NCI-H524 treated with DMSO at 0.1 percent for 48 hours (cell line): ENCODE measurements at regions not wholly inside any gene's neighbourhood (a gene's known extent, or its start where the extent isn't known, plus 50 kb on each side); places are given as distances from the start of the nearest gene placed in this dataset.
"Not testable (repeated sequence)": the region's sequence is repeated elsewhere in the genome, so short reads cannot be mapped to it uniquely, and the experiment has no call there.

Source experiments
- DNase-seq: peaks from one replicate; lab custom pipeline; 2025; lab: John Stamatoyannopoulos, UW

GRCh38 chr18:77329651-77330050 lies 80.0 kb downstream of the GALR1 start:
- DNase-seq, result no peak

GRCh38 chr18:77334876-77335275 lies 85.2 kb downstream of the GALR1 start:
- DNase-seq, result no peak

GRCh38 chr18:77337604-77338003 lies 88.0 kb downstream of the GALR1 start:
- DNase-seq, result no peak

- DNase-seq, result no peak
Measured at GRCh38 chr18:77339093-77339492, 89.4 kb downstream of the GALR1 start.

DNA sequence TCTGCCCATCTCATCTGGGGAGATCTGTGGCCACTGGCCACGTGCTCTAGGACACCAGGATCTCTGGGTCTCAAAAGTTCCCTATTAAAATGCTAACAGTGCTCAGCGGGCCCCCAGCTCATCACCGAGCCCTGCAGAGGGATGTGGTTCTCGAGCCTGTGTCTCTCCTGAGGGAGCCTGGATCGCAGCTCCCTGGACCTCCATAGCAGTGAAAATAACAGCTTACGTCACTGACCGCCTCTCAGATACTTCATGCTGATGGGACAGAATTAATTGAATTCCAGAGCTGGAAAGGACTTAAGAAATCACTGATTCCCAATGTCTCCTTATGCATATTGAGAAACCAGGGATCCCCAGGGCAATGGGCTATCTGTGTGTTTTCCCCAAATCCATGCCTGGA lies 90.0 kb downstream of the GALR1 start:
- no peak for DNase-seq

DNA sequence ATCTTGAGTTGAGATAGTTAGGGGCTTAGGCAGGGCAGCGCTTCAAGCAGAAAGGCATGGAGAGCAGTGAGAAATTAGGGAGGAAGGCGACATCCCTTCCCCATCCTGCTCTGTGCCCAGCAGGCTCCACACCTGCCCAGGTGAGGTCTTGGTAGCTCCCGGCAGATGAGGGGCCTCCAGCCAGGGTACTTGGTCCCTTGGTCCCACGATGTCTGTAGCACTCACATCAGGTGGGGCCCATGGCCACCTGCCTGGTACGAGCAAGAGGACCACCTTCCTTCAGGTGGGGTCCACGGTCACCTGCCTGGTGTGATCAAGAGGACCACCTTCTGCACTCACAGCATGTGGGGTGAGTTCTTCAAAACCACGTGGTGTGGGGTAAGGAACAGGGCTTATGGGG lies 91.2 kb downstream of the GALR1 start:
- DNase-seq, result no peak

- no peak for DNase-seq
Measured at GRCh38 chr18:77341527-77342325, 92.1 kb downstream of the GALR1 start.

- DNase-seq, result no peak
Measured at GRCh38 chr18:77342736-77343135, 93.1 kb downstream of the GALR1 start.

GRCh38 chr18:77343846-77344510 lies 94.3 kb downstream of the GALR1 start:
- no peak for DNase-seq

- no peak for DNase-seq
Measured at GRCh38 chr18:77344786-77345500, 95.3 kb downstream of the GALR1 start.

GRCh38 chr18:77346208-77346810 lies 96.7 kb downstream of the GALR1 start:
- DNase-seq, result no peak

DNA sequence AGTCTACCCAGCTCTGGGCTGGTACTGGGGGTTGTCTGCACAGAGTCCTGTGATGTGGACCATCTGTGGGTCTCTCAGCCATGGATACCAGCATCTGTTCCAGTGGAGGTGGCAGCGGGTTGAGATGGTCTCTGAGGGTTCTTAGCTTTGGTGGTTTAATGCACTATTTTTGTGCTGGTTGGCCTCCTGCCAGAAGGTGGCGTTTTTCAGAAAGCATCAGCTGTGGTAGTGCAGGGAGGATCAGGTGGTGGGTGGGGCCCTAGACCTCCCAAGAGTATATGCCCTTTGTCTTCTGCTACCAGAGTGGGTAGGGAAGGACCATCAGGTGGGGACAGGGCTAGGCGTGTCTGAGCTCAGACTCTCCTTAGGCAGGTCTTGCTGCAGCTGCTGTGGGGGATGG lies 103.7 kb downstream of the GALR1 start:
- DNase-seq, result not testable (repeated sequence)

GRCh38 chr18:77359561-77360314 lies 110.1 kb downstream of the GALR1 start:
- no peak for DNase-seq

- no peak for DNase-seq
Measured at GRCh38 chr18:77360315-77361190, 110.9 kb downstream of the GALR1 start.

DNA sequence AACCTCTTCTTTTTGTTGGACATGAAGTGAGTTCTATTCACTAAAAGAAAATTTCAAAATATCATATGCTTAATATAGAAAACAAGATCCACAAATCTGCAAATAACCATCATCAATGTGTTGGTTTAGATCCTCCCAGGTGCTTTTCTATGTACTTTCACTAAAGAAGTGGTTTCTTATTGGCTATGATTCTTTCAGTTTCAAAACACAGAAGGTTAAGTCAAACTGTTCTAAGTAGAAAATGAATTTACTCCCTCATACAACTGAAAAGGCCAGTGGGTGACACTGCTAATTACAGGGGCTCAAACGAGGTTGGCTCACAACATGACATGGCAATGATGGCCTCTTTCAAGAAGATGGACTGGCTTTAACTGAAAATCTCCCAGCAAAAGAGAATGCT lies 111.7 kb downstream of the GALR1 start:
- DNase-seq, result no peak

GRCh38 chr18:77365667-77366066 lies 116.0 kb downstream of the GALR1 start:
- no peak for DNase-seq

- no peak for DNase-seq
Measured at GRCh38 chr18:77366067-77366719, 116.5 kb downstream of the GALR1 start.

DNA sequence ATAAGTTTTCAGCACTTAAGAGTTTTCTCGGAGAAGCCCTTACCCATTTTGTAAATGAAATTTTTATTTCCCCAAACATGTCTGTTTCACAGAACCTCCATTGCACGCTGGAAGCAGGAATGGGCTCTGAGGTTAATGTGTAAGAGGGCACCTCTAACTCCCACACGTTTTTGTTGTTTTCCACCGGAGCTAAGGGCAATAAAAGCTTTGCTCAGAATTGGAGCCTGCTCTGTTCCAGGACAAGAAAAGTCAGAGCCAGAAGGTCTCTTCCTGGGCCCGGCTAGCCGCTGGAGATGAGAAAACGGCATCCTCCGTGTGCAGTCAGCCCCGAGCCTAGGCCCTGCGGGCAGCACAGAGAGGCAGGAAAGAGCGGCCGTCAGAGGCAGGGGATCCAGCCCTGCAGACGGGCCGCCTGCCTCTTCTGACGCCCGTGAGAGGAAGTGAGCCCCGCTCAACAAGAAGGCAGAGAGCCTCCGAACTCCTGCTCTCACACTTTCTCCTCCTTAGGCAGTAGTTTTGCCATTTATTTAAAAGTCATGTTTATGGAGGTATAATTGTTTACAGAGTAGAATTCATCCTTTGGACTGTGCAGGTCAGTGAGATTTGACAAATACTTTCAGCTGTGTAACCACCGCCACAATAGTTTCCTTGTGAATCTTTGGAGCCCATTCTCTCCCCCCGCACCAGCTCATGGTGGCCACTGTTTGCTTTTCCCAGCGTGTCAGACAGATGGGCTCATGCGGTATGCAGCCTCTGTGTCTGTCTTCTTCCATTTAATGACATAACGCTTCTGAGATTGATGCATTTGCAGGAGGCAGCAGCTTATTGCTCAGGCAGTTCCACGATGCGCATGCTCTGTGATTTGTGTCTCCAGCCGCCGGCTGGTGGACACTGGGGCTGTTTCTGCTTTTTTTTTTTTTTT lies 117.3 kb downstream of the GALR1 start:
- peak; percentile 12 for DNase-seq

DNA sequence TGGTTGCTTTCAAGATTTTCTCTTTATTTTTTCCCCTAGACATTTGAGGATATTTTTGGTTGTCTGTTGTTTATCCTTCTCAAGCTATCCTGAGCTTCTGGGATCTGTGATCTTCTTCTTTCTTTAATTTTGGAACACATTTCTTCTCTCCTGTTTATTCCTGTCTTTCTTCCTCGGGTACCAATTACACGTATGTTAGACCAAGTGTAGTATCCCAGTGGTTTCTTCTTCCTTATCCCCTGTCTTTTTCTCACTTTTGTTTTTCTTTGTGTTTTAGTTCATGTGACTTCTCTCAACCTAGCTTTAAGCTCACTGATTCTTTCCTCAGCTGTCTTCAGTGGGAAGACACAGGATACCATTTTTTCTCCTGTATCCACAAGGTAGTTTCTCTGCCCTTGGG lies 120.0 kb downstream of the GALR1 start:
- no peak for DNase-seq
